ENCODE measurements at regions not wholly inside any gene's neighbourhood (a gene's known extent, or its start where the extent isn't known, plus 50 kb on each side); places are given as distances from the start of the nearest gene placed in this dataset.

- TF ChIP-seq CTCF (IDR thresholded peaks at IDR 0.05) (no peak), POLR2A (IDR thresholded peaks at IDR 0.05) (no peak)
These were observed 2441.7 kb downstream of the ARAP2 start for GRCh38 chr4:33802578-33802977.

Data from adrenal gland (tissue), 5 donors.